Parathyroid adenoma (tissue), 2 donors: ENCODE measurements at regions not wholly inside any gene's neighbourhood (a gene's known extent, or its start where the extent isn't known, plus 50 kb on each side); places are given as distances from the start of the nearest gene placed in this dataset.
"Not testable (repeated sequence)": the region's sequence is repeated elsewhere in the genome, so short reads cannot be mapped to it uniquely, and the experiment has no call there.

Experiments
- H2AFZ ChIP-seq: fragments of 300-600 bp; sonication (generic); one replicate; pipeline ENCODE4 v1.7.0; 2017; ENCODE audit warnings: antibody characterized with exemption, mild to moderate bottlenecking
- H3K27ac ChIP-seq: fragments of 300-600 bp; sonication (generic); one replicate; pipeline ENCODE4 v1.7.0; 2017
- H3K27me3 ChIP-seq: fragments of 300-600 bp; sonication (generic); one replicate; pipeline ENCODE4 v1.7.0; 2017; ENCODE audit warnings: low read length; ENCODE audit not compliant: control insufficient read depth, insufficient read depth
- H3K36me3 ChIP-seq: fragments of 300-600 bp; sonication (generic); one replicate; pipeline ENCODE4 v1.7.0; 2017; ENCODE audit warnings: low read length; ENCODE audit not compliant: control insufficient read depth, insufficient read depth
- H3K4me1 ChIP-seq: fragments of 300-600 bp; sonication (generic); one replicate; pipeline ENCODE4 v1.7.0; 2017; ENCODE audit warnings: control low read depth
- H3K4me2 ChIP-seq: fragments of 300-600 bp; sonication (generic); one replicate; pipeline ENCODE4 v1.7.0; 2017; ENCODE audit warnings: low read length
- H3K4me3 ChIP-seq: fragments of 300-600 bp; sonication (generic); one replicate; pipeline ENCODE4 v1.7.0; 2017; ENCODE audit warnings: low read depth, low read length
- H3K79me2 ChIP-seq: fragments of 300-600 bp; sonication (generic); one replicate; pipeline ENCODE4 v1.7.0; 2017; ENCODE audit warnings: control low read depth
- H3K9ac ChIP-seq: fragments of 300-600 bp; sonication (generic); one replicate; pipeline ENCODE4 v1.7.0; 2017; ENCODE audit warnings: mild to moderate bottlenecking
- H3K9me3 ChIP-seq: fragments of 300-600 bp; sonication (generic); one replicate; pipeline ENCODE4 v1.7.0; 2017; ENCODE audit warnings: low read length; ENCODE audit not compliant: control insufficient read depth
- TF ChIP-seq, protein P1 (sequence below): fragments of 300-600 bp; sonication (generic); IDR thresholded peaks from one replicate; pipeline ENCODE4 v1.7.0; 2017; ENCODE audit warnings: antibody characterized with exemption, mild to moderate bottlenecking
- donor health status: primary hyperparathyroidism.

DNA sequence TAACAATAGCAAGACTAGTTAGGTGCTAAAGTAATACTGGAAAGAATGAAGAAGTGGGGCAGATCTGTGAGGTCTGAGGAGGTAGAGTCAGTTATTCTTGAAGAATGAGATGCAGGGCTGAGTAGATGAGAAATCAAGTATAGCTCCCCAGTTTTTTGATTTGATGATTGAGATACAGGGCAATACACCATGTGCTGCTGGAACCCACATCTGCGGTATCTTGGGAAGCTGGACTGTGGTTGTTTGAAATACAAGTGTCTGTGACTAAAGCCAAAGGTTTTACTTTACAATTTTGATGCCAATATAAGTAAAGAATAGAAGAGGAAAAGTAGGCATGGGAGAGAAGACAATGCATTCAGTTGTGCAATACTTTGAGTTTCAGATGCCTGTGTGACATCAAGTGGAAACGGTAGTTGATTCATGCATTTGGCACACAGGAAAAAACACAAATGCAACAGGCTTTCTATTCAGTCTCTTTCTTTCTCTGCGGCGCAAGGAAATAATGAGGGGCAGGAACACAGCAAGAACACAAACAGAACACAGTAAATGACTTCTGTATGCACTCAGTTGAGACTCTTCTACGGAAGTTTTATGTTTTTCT is 190.2 kb upstream of the SLC38A2 start:
- Histone ChIP-seq H3K4me3 (no peak overlapping the region), H3K27ac (no peak overlapping the region), H3K36me3 (no peaks in the 10 kb centered on the region)

DNA sequence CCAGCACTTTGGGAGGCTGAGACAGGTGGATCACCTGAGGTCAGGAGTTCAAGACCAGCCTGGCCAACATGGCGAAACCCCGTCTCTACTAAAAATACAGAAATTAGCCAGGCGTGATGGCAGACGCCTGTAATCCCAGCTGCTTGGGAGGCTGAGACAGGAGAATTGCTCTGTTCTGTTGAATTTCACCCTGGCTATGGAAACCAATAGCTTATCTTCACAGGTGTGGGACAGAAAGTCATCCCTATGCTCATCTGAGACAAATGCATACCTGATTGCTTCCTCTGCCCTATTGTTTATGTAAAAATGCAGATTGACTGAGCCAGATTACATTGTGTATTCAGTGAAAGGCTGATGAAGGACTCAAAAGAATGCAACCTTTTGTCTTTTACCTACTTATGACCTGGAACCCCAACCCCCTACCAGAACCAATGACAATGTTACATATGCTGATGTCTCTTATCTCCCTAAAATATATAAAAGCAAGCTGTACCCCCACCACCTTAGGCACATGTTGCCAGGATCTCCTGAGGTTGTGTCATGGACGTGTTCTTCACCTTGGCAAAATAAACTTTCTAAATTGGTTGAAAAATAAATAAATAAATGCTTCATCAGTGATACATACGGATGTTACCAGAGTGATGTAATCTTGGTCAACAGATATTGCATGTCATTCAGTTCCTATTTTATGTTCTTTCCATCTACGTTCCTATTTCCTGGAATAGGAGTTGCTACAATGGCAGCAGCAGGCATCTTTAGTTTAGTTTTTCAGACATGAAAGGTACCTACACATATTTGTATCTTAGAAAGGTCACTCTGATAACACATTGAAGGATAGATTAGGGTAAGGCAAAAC is 189.4 kb upstream of the SLC38A2 start:
- not testable (repeated sequence) for H3K79me2 ChIP-seq, H3K9ac ChIP-seq, H2AFZ ChIP-seq, H3K27ac ChIP-seq, H3K9me3 ChIP-seq, H3K36me3 ChIP-seq, H3K4me3 ChIP-seq, H3K4me2 ChIP-seq, H3K27me3 ChIP-seq
- peaks cover 19% of the 10 kb centered on the region for H3K4me1 ChIP-seq

More for the DNA sequence above, 190.2 kb upstream of the SLC38A2 start:
- no peaks in the 10 kb centered on the region for H3K9me3 ChIP-seq
- H3K27me3 ChIP-seq, result no peaks in the 10 kb centered on the region
- H3K9ac ChIP-seq, result no peak overlapping the region
- H3K4me2 ChIP-seq, result no peak overlapping the region
- TF ChIP-seq, protein P1, sequence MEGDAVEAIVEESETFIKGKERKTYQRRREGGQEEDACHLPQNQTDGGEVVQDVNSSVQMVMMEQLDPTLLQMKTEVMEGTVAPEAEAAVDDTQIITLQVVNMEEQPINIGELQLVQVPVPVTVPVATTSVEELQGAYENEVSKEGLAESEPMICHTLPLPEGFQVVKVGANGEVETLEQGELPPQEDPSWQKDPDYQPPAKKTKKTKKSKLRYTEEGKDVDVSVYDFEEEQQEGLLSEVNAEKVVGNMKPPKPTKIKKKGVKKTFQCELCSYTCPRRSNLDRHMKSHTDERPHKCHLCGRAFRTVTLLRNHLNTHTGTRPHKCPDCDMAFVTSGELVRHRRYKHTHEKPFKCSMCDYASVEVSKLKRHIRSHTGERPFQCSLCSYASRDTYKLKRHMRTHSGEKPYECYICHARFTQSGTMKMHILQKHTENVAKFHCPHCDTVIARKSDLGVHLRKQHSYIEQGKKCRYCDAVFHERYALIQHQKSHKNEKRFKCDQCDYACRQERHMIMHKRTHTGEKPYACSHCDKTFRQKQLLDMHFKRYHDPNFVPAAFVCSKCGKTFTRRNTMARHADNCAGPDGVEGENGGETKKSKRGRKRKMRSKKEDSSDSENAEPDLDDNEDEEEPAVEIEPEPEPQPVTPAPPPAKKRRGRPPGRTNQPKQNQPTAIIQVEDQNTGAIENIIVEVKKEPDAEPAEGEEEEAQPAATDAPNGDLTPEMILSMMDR, result no peak
- no peaks in the 10 kb centered on the region for H3K79me2 ChIP-seq
- peaks cover 11% of the 10 kb centered on the region for H3K4me1 ChIP-seq
- H2AFZ ChIP-seq, result no peak overlapping the region

DNA sequence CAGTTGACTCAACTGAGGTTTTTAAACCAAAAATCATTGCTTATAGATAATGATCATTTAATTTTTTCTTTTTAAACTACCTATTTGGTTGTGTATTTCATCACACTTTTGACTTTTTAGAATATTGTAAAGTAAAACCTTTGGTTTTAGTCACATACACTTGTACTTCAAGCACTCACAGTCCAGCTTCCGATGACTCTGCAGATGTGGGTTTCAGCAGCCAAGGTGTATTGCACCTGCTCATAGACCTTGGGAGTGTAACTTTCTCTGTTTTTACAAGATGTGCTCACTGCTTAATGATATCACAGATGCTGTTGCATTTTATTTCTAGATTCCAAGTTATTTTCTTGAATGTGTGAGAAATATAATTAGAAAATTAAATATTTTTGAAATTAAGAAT is 188.3 kb upstream of the SLC38A2 start:
- no peak overlapping the region for H3K9ac ChIP-seq
- H3K4me1 ChIP-seq, result peaks cover 22% of the 10 kb centered on the region
- H3K27ac ChIP-seq, result no peak overlapping the region
- H3K9me3 ChIP-seq, result no peaks in the 10 kb centered on the region
- no peaks in the 10 kb centered on the region for H3K36me3 ChIP-seq
- peak overlapping the region; percentile 7 for H2AFZ ChIP-seq
- H3K79me2 ChIP-seq, result no peaks in the 10 kb centered on the region
- H3K4me2 ChIP-seq, result no peak overlapping the region
- no peak overlapping the region for H3K4me3 ChIP-seq
- no peaks in the 10 kb centered on the region for H3K27me3 ChIP-seq
- TF ChIP-seq, protein P1, result no peak

DNA sequence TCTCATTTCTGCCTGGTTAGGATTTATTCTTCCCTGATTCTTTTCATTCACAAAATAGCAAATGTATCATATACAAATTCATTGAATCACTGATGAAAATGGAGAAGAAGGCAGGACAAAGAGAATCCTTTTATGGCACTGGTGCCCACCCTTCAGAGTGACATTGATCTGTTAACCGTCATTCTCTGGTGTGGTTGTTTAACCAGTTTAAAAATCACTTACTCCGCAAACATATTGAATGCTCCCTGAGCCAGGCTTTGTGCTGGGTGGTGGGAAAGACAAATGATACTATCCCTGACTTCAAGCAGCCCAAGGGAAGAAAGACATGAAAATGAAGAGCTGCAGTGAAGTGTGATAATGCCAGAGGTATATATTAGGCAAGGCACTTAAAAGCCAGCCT is 187.5 kb upstream of the SLC38A2 start:
- TF ChIP-seq, protein P1, result no peak
- Histone ChIP-seq H3K27me3 (no peaks in the 10 kb centered on the region), H3K9me3 (no peaks in the 10 kb centered on the region), H3K4me3 (no peak overlapping the region), H2AFZ (peak overlapping the region; percentile 67), H3K36me3 (no peaks in the 10 kb centered on the region), H3K27ac (no peak overlapping the region), H3K4me1 (peaks cover 26% of the 10 kb centered on the region), H3K79me2 (no peaks in the 10 kb centered on the region), H3K4me2 (peak overlapping the region; percentile 19), H3K9ac (no peak overlapping the region)

DNA sequence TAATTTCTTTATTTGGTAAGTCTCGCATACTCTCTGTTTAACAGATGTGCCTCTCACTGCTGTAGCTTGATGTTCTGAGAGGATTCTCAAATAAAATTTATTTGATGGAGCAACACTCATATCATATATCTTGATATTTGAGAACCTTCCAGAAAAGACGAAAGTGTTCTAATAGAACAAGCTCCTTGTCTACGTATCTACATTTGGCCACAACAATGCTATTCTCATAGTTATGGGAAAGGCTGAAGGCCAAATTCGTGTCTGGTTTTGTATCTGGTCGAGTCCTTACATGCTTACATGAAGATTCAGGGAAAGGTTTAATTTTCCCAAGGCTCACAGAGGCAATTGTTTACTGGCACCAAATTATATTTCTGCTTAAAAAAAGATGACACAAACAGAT is 186.7 kb upstream of the SLC38A2 start:
- Histone ChIP-seq H3K27ac (no peak overlapping the region), H3K4me1 (peaks cover 26% of the 10 kb centered on the region)
- TF ChIP-seq, protein P1, result no peak

More for the DNA sequence above, 186.7 kb upstream of the SLC38A2 start:
- peak overlapping the region; percentile 67 for H2AFZ ChIP-seq
- H3K4me2 ChIP-seq, result no peak overlapping the region
- no peak overlapping the region for H3K9ac ChIP-seq
- H3K27me3 ChIP-seq, result no peaks in the 10 kb centered on the region
- H3K79me2 ChIP-seq, result no peaks in the 10 kb centered on the region
- H3K9me3 ChIP-seq, result no peaks in the 10 kb centered on the region
- no peaks in the 10 kb centered on the region for H3K36me3 ChIP-seq
- H3K4me3 ChIP-seq, result no peak overlapping the region
